HCT116 (cell line): ENCODE measurements at regions not wholly inside any gene's neighbourhood (a gene's known extent, or its start where the extent isn't known, plus 50 kb on each side); places are given as distances from the start of the nearest gene placed in this dataset.

Experiments used
- ATAC-seq: fragments of 200-7000 bp; cut with Tn5 transposase; 2 replicates; pipeline ENCODE4 v1.9.1; 2020; ENCODE audit warnings: mild to moderate bottlenecking, moderate library complexity
- BruUV-seq: library from RNA; stranded (reverse); fragments of 400-500 nt; replicated peaks from 2 replicates; lab custom pipeline; 2021; lab: Mats Ljungman, UMichigan
- CTCF ChIA-PET: fragments of 300-600 bp; sonication (Branson Sonifier 250); formaldehyde crosslinking; loops from one replicate; lab custom pipeline; 2021; ENCODE audit warnings: antibody characterized with exemption; lab: Charles Lee
- POLR2A ChIA-PET: fragments of 300-600, 350-600 bp; sonication (Branson Sonifier 250); formaldehyde crosslinking; loops from one replicate; lab custom pipeline; 2021; ENCODE audit warnings: antibody characterized with exemption; lab: Charles Lee
- RAD21 ChIA-PET, 2 experiments: fragments of 300-600 bp; sonication (Branson Sonifier 250); formaldehyde crosslinking; loops; one replicate each; lab custom pipeline; 2023; ENCODE audit warnings: low total read pairs in 2 of 2; ENCODE audit not compliant: uncharacterized antibody in 2 of 2, unreplicated experiment in 2 of 2, low non-redundant PET in 1 of 2; lab: Charles Lee
- DNase-seq: peaks from one replicate; pipeline ENCODE4 v3.0.0-alpha.2; 2010; ENCODE audit warnings: low read depth, low spot score
- H2AFZ ChIP-seq: fragments of 200-600 bp; shearing (Covaris generic), sonication (generic); 2 replicates; pipeline ENCODE4 v1.6.1; 2017; ENCODE audit warnings: low read depth, mixed run types, mixed read lengths, antibody characterized with exemption, low read length; ENCODE audit not compliant: poor library complexity, severe bottlenecking
- H3K27ac ChIP-seq: 2 replicates; pipeline ENCODE4 v1.5.1; 2012; ENCODE audit warnings: low read depth, low read length
- H3K27me3 ChIP-seq: fragments of 200-600 bp; sonication (generic); 2 replicates; pipeline ENCODE4 v1.6.1; 2016; ENCODE audit warnings: mixed run types, low read length, mixed read lengths; ENCODE audit not compliant: insufficient read depth
- H3K36me3 ChIP-seq, 2 experiments: fragments of 200-500 bp in 1 of 2; fragments of 200-600 bp in 1 of 2; sonication (Bioruptor generic) in 1 of 2; sonication (generic) in 1 of 2; 2 replicates each; pipeline versions ENCODE4 v1.5.1 to v1.6.1; 2014 to 2016; ENCODE audit warnings: low read length in 2 of 2, inconsistent platforms in 1 of 2, mixed read lengths in 1 of 2, mixed run types in 1 of 2; ENCODE audit not compliant: insufficient read depth in 2 of 2, control insufficient read depth in 1 of 2
- H3K4me1 ChIP-seq, 2 experiments: fragments of 200-600 bp in 1 of 2; sonication (generic) in 1 of 2; 2 replicates each; pipeline versions ENCODE4 v1.5.1 to v1.6.1; 2012 to 2017; ENCODE audit warnings: low read length in 2 of 2, inconsistent platforms in 1 of 2, mild to moderate bottlenecking in 1 of 2, mixed read lengths in 1 of 2, mixed run types in 1 of 2, moderate library complexity in 1 of 2; ENCODE audit not compliant: insufficient read depth in 2 of 2, control insufficient read depth in 1 of 2
- H3K4me2 ChIP-seq: fragments of 200-600 bp; sonication (generic); 2 replicates; pipeline ENCODE4 v1.6.1; 2017; ENCODE audit warnings: mixed run types, low read length, mixed read lengths
- H3K4me3 ChIP-seq, 2 experiments: fragments of 200-600 bp in 1 of 2; sonication (generic) in 1 of 2; replicated peaks in 1 of 2; 2 replicates each; pipeline ENCODE4 v1.5.1; 2011 to 2016; ENCODE audit warnings: low read length in 2 of 2, control low read depth in 1 of 2, low read depth in 1 of 2, mild to moderate bottlenecking in 1 of 2, mixed read lengths in 1 of 2, mixed run types in 1 of 2
- H3K79me2 ChIP-seq: fragments of 200-600 bp; sonication (generic); 2 replicates; pipeline ENCODE4 v1.6.1; 2017; ENCODE audit warnings: mild to moderate bottlenecking, mixed run types, low read length, moderate library complexity, mixed read lengths; ENCODE audit not compliant: insufficient read depth
- H3K9ac ChIP-seq: fragments of 200-600 bp; sonication (generic); 2 replicates; pipeline ENCODE4 v1.6.1; 2016; ENCODE audit warnings: low read length, mixed read lengths
- H3K9me2 ChIP-seq: fragments of 200-600 bp; sonication (generic), shearing (Covaris generic); 2 replicates; pipeline ENCODE4 v1.6.1; 2017; ENCODE audit warnings: mixed run types, mild to moderate bottlenecking, moderate library complexity; ENCODE audit not compliant: insufficient read depth
- H3K9me3 ChIP-seq, 2 experiments: fragments of 200-500 bp in 1 of 2; fragments of 200-600 bp in 1 of 2; sonication (Bioruptor generic) in 1 of 2; sonication (generic) in 1 of 2; 2 replicates each; pipeline ENCODE4 v1.6.1; 2014 to 2017; ENCODE audit warnings: low read length in 2 of 2, mixed read lengths in 2 of 2, inconsistent platforms in 1 of 2, low read depth in 1 of 2, mild to moderate bottlenecking in 1 of 2, mixed run types in 1 of 2, moderate library complexity in 1 of 2; ENCODE audit not compliant: control insufficient read depth in 1 of 2, insufficient read depth in 1 of 2
- H4K20me1 ChIP-seq: fragments of 200-600 bp; sonication (generic), shearing (Covaris generic); 2 replicates; pipeline ENCODE4 v1.6.1; 2017; ENCODE audit warnings: mixed run types, mild to moderate bottlenecking, moderate library complexity; ENCODE audit not compliant: insufficient read depth
- CEBPB ChIP-seq: IDR thresholded peaks from 2 replicates; pipeline ENCODE4 v1.6.1; 2012; ENCODE audit warnings: low read depth
- ELF1 ChIP-seq: IDR thresholded peaks from 2 replicates; pipeline ENCODE4 v1.6.1; 2012; ENCODE audit warnings: low read depth, borderline replicate concordance
- EZH2phosphoT487 ChIP-seq: fragments of 200-600 bp; IDR thresholded peaks from 2 replicates; pipeline ENCODE4 v1.6.1; 2018; ENCODE audit warnings: antibody characterized with exemption, borderline replicate concordance
- FOSL1 ChIP-seq: IDR thresholded peaks from 2 replicates; pipeline ENCODE4 v1.6.1; 2012; ENCODE audit warnings: low read depth
- RAD21 ChIP-seq: IDR thresholded peaks from 2 replicates; pipeline ENCODE4 v1.6.1; 2012; ENCODE audit warnings: low read depth, mild to moderate bottlenecking
- REST ChIP-seq: IDR thresholded peaks from 2 replicates; pipeline ENCODE4 v1.6.1; 2012; ENCODE audit warnings: low read depth
- ZFX ChIP-seq: fragments of 450-650 bp; IDR thresholded peaks from 2 replicates; pipeline ENCODE4 v1.6.1; 2017
- intact Hi-C: fragments of 100-400 bp; cut with micrococcal nuclease; formaldehyde crosslinking; loops from 2 replicates; pipeline ENCODE4 v1.10.0; 2022

GRCh38 chr11:109877043-109877442 lies 216.1 kb upstream of the ZC3H12C start (continued):
- no peak for TF ChIP-seq REST

GRCh38 chr11:109884501-109884900 lies 208.7 kb upstream of the ZC3H12C start:
- H4K20me1 ChIP-seq = no peaks in the 10 kb centered on the region
- no peaks in the 10 kb centered on the region for H3K27me3 ChIP-seq
- no TSS peak for BruUV-seq
- ChIA-PET CTCF (no interaction called here), RAD21 (no interaction called here), POLR2A (no interaction called here)
- ATAC-seq = no peak
- no peak overlapping the region for H3K27ac ChIP-seq
- H3K79me2 ChIP-seq = no peaks in the 10 kb centered on the region
- TF ChIP-seq ZFX (no peak), RAD21 (no peak), EZH2phosphoT487 (no peak), ELF1 (no peak), FOSL1 (no peak), CEBPB (no peak), REST (no peak)
- H3K4me1 ChIP-seq = no peaks in the 10 kb centered on the region
- no peak overlapping the region for H3K4me2 ChIP-seq
- no peak overlapping the region for H2AFZ ChIP-seq
- intact Hi-C loops = no loop called here
- H3K4me3 ChIP-seq = no peak overlapping the region
- no peak for DNase-seq
- H3K9ac ChIP-seq = no peak overlapping the region
- H3K9me3 ChIP-seq = no peaks in the 10 kb centered on the region
- H3K36me3 ChIP-seq = no peaks in the 10 kb centered on the region
- no peaks in the 10 kb centered on the region for H3K9me2 ChIP-seq
